Right kidney (tissue), 1 donor: ENCODE measurements at regions not wholly inside any gene's neighbourhood (a gene's known extent, or its start where the extent isn't known, plus 50 kb on each side); places are given as distances from the start of the nearest gene placed in this dataset.

Source experiments
- DNase-seq: peaks from one replicate; pipeline ENCODE4 v3.0.0-alpha.2; 2016

GRCh38 chr13:22194106-22194805 is 523.4 kb downstream of the FGF9 start:
- DNase-seq, result no peak

- DNase-seq, result no peak
Observed at GRCh38 chr13:22195726-22196125, 524.9 kb downstream of the FGF9 start.

GRCh38 chr13:22196777-22197176 is 525.9 kb downstream of the FGF9 start:
- no peak for DNase-seq

GRCh38 chr13:22198001-22198400 is 527.1 kb downstream of the FGF9 start:
- DNase-seq, result no peak

- DNase-seq, result no peak
Observed at GRCh38 chr13:22198641-22199217, 527.9 kb downstream of the FGF9 start.

GRCh38 chr13:22200440-22200839 is 529.6 kb downstream of the FGF9 start:
- DNase-seq, result no peak

- DNase-seq, result no peak
Observed at GRCh38 chr13:22201375-22201925, 530.6 kb downstream of the FGF9 start.

GRCh38 chr13:22210134-22210930 is 539.5 kb downstream of the FGF9 start:
- DNase-seq, result no peak

GRCh38 chr13:22211876-22212275 is 541.0 kb downstream of the FGF9 start:
- DNase-seq, result no peak

- DNase-seq, result no peak
Observed at GRCh38 chr13:22212576-22212975, 541.7 kb downstream of the FGF9 start.

- DNase-seq, result no peak
Observed at GRCh38 chr13:22214184-22214583, 543.3 kb downstream of the FGF9 start.

GRCh38 chr13:22218797-22219196 is 547.9 kb downstream of the FGF9 start:
- DNase-seq, result no peak

- DNase-seq, result no peak
Observed at GRCh38 chr13:22219709-22220108, 548.8 kb downstream of the FGF9 start.

GRCh38 chr13:22220151-22221135 is 549.6 kb downstream of the FGF9 start:
- no peak for DNase-seq

- no peak for DNase-seq
Observed at GRCh38 chr13:22223411-22223810, 552.5 kb downstream of the FGF9 start.

GRCh38 chr13:22226086-22226485 is 555.2 kb downstream of the FGF9 start:
- DNase-seq, result no peak

GRCh38 chr13:22227895-22228294 is 557.0 kb downstream of the FGF9 start:
- DNase-seq, result no peak

GRCh38 chr13:22229916-22230315 is 559.0 kb downstream of the FGF9 start:
- DNase-seq, result no peak

GRCh38 chr13:22232186-22232585 is 561.3 kb downstream of the FGF9 start:
- DNase-seq, result no peak

GRCh38 chr13:22235285-22235949 is 564.5 kb downstream of the FGF9 start:
- DNase-seq, result no peak

GRCh38 chr13:22235950-22236290 is 565.0 kb downstream of the FGF9 start:
- DNase-seq, result no peak

GRCh38 chr13:22238269-22238668 is 567.4 kb downstream of the FGF9 start:
- no peak for DNase-seq
